Endothelial cell (in vitro differentiated cells): ENCODE measurements at regions not wholly inside any gene's neighbourhood (a gene's known extent, or its start where the extent isn't known, plus 50 kb on each side); places are given as distances from the start of the nearest gene placed in this dataset.

Experiments
- DNase-seq: peaks from one replicate; pipeline ENCODE4 v3.0.0; 2021; ENCODE audit warnings: low spot score
- H3K27ac Mint-ChIP-seq: one replicate; pipeline ENCODE4 v1.8.0; 2021; ENCODE audit warnings: mixed read lengths, inconsistent platforms; ENCODE audit not compliant: unreplicated experiment
- H3K27me3 Mint-ChIP-seq: one replicate; pipeline ENCODE4 v1.8.0; 2021; ENCODE audit warnings: mild to moderate bottlenecking, moderate library complexity, mixed read lengths, inconsistent platforms; ENCODE audit not compliant: unreplicated experiment
- H3K36me3 Mint-ChIP-seq: one replicate; pipeline ENCODE4 v1.8.0; 2021; ENCODE audit warnings: mild to moderate bottlenecking, low read depth, mixed read lengths, inconsistent platforms; ENCODE audit not compliant: unreplicated experiment
- H3K4me1 Mint-ChIP-seq: one replicate; pipeline ENCODE4 v1.8.0; 2021; ENCODE audit warnings: mild to moderate bottlenecking, mixed read lengths, inconsistent platforms; ENCODE audit not compliant: unreplicated experiment
- H3K4me3 Mint-ChIP-seq: one replicate; pipeline ENCODE4 v1.8.0; 2021; ENCODE audit warnings: mild to moderate bottlenecking, mixed read lengths, inconsistent platforms; ENCODE audit not compliant: unreplicated experiment
- H3K9me3 Mint-ChIP-seq: one replicate; pipeline ENCODE4 v1.8.0; 2021; ENCODE audit warnings: mixed read lengths, inconsistent platforms; ENCODE audit not compliant: unreplicated experiment
- CTCF ChIP-seq: fragments of 200-600 bp; sonication (generic); IDR thresholded peaks from one replicate; pipeline ENCODE4 v1.5.0; 2021; ENCODE audit warnings: antibody characterized with exemption; ENCODE audit not compliant: unreplicated experiment

GRCh38 chr10:128943111-128943510 is 523.9 kb upstream of the MGMT start:
- TF ChIP-seq CTCF, result no peak
- no peak overlapping the region for H3K4me3 Mint-ChIP-seq
- no peaks in the 10 kb centered on the region for H3K36me3 Mint-ChIP-seq
- no peaks in the 10 kb centered on the region for H3K9me3 Mint-ChIP-seq
- no peak overlapping the region for H3K27ac Mint-ChIP-seq
- no peak for DNase-seq
- H3K27me3 Mint-ChIP-seq, result no peaks in the 10 kb centered on the region
- H3K4me1 Mint-ChIP-seq, result no peaks in the 10 kb centered on the region

- DNase-seq, result no peak
- no peaks in the 10 kb centered on the region for H3K4me1 Mint-ChIP-seq
- TF ChIP-seq CTCF, result no peak
Observed at GRCh38 chr10:128945398-128945797, 521.6 kb upstream of the MGMT start.

GRCh38 chr10:128950159-128950915 is 516.7 kb upstream of the MGMT start:
- TF ChIP-seq CTCF, result no peak
- H3K27ac Mint-ChIP-seq, result no peak overlapping the region
- no peak for DNase-seq

More at GRCh38 chr10:128945398-128945797, 521.6 kb upstream of the MGMT start:
- no peak overlapping the region for H3K4me3 Mint-ChIP-seq
- H3K9me3 Mint-ChIP-seq, result no peaks in the 10 kb centered on the region
- no peaks in the 10 kb centered on the region for H3K36me3 Mint-ChIP-seq
- H3K27ac Mint-ChIP-seq, result no peak overlapping the region
- H3K27me3 Mint-ChIP-seq, result peaks cover 1% of the 10 kb centered on the region

GRCh38 chr10:128950916-128951275 is 516.1 kb upstream of the MGMT start:
- Mint-ChIP-seq H3K36me3 (no peaks in the 10 kb centered on the region), H3K9me3 (no peaks in the 10 kb centered on the region), H3K27ac (no peak overlapping the region), H3K4me1 (no peaks in the 10 kb centered on the region), H3K4me3 (no peak overlapping the region), H3K27me3 (peaks cover 1% of the 10 kb centered on the region)
- no peak for DNase-seq
- no peak for TF ChIP-seq CTCF

More at GRCh38 chr10:128950159-128950915, 516.7 kb upstream of the MGMT start:
- Mint-ChIP-seq H3K27me3 (peaks cover 1% of the 10 kb centered on the region), H3K9me3 (no peaks in the 10 kb centered on the region), H3K4me1 (no peaks in the 10 kb centered on the region), H3K4me3 (no peak overlapping the region), H3K36me3 (no peaks in the 10 kb centered on the region)

GRCh38 chr10:128952856-128953255 is 514.2 kb upstream of the MGMT start:
- no peaks in the 10 kb centered on the region for H3K9me3 Mint-ChIP-seq
- no peaks in the 10 kb centered on the region for H3K4me1 Mint-ChIP-seq

More at GRCh38 chr10:128952856-128953255, 514.2 kb upstream of the MGMT start:
- H3K4me3 Mint-ChIP-seq, result no peak overlapping the region
- TF ChIP-seq CTCF, result no peak
- no peaks in the 10 kb centered on the region for H3K36me3 Mint-ChIP-seq
- peaks cover 1% of the 10 kb centered on the region for H3K27me3 Mint-ChIP-seq
- no peak overlapping the region for H3K27ac Mint-ChIP-seq
- no peak for DNase-seq
